ENCODE measurements at regions not wholly inside any gene's neighbourhood (a gene's known extent, or its start where the extent isn't known, plus 50 kb on each side); places are given as distances from the start of the nearest gene placed in this dataset.
"Not testable (repeated sequence)": the region's sequence is repeated elsewhere in the genome, so short reads cannot be mapped to it uniquely, and the experiment has no call there.

DNA sequence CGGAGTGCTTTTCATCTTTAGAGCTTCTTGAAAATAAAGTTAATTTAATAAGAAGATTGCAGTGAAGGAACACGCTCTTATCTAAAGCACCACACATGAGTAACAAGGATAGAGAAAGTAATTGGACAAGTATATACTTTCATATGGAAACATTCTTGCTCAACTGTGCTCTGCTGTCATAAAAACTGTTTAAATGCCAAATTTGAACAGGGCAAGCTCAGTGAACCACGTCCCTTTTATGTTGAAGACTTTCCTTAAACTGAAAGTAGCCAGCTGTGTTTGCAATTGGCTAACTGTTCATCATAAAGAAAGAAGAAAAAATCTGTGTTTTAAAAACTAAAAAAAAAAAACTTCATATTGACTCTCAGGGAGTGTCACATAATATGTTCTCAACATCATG is 1610.7 kb upstream of the C9orf72 start:
- H3K79me2 ChIP-seq (ENCODE audit: insufficient read depth, low read length), result no peaks in the 10 kb centered on the region
- no peak overlapping the region for H3K4me3 ChIP-seq (replicated peaks in 1 of 3; ENCODE audit: insufficient read depth in 1 of 3, low read depth in 2 of 3, low read length in 3 of 3)
- no peak overlapping the region for H2AFZ ChIP-seq (ENCODE audit: low read length)
- no peaks in the 10 kb centered on the region for H3K27me3 ChIP-seq (ENCODE audit: control insufficient read depth in 1 of 2, insufficient read depth in 2 of 2, low read length in 2 of 2)
- ChIA-PET CTCF (ENCODE audit: low intra/inter-chr PET ratio, low total read pairs) (no interaction called here), POLR2A (no interaction called here)
- no peak overlapping the region for H3K27ac ChIP-seq (ENCODE audit: extremely low read length, insufficient read depth, low read length)
- no peak for TF ChIP-seq ZNF12 (CRISPR knock-in tag; IDR thresholded peaks at IDR 0.05)
- TF ChIP-seq PAX8 (CRISPR knock-in tag; IDR thresholded peaks at IDR 0.05; ENCODE audit: borderline replicate concordance), result no peak
- no peak for TF ChIP-seq SNAI1 (CRISPR knock-in tag; IDR thresholded peaks at IDR 0.05; ENCODE audit: borderline replicate concordance)
- no peak for TF ChIP-seq NFRKB (IDR thresholded peaks at IDR 0.05)
- TF ChIP-seq ZKSCAN5 (CRISPR knock-in tag; IDR thresholded peaks at IDR 0.05), result no peak
- TF ChIP-seq SNRNP70 (IDR thresholded peaks at IDR 0.05; ENCODE audit: low read depth, low read length), result no peak
- no peak for TF ChIP-seq ZSCAN9 (CRISPR knock-in tag; IDR thresholded peaks at IDR 0.05; ENCODE audit: borderline replicate concordance)
- no peaks in the 10 kb centered on the region for H4K20me1 ChIP-seq (ENCODE audit: insufficient read depth, low read length)
- in situ Hi-C loops (cut with HindIII; ENCODE audit: extremely low pct_ligation_motif_present, low pct_unique_long_range_greater_than_20kb) (no loop called here), intact Hi-C loops (cut with micrococcal nuclease; ENCODE audit: unreplicated experiment) (no loop called here)
- no peak for DNase-seq (ENCODE audit: low spot score)
- H3K9me3 ChIP-seq (ENCODE audit: low read length), result no peaks in the 10 kb centered on the region
- H3K4me1 ChIP-seq (ENCODE audit: insufficient read depth, low read length), result no peaks in the 10 kb centered on the region
- no peak overlapping the region for H3K9ac ChIP-seq (ENCODE audit: insufficient read depth, low read depth, low read length)
- H3K36me3 ChIP-seq (replicated peaks in 1 of 2; ENCODE audit: control insufficient read depth in 1 of 2, insufficient read depth in 2 of 2, low read length in 2 of 2), result no peaks in the 10 kb centered on the region
- WGBS (ENCODE audit: low lambda C conversion rate), result 3% methylated on average over 3 of the region's 3 CpGs
- H3K4me2 ChIP-seq (ENCODE audit: low read depth, low read length), result no peak overlapping the region
- no peak for ATAC-seq
- FAIRE-seq, result no peak
- BruUV-seq (replicated peaks), result no TSS peak

- POLR2A ChIA-PET; H2AFZ ChIP-seq (ENCODE audit: low read length); H3K27ac ChIP-seq (ENCODE audit: extremely low read length, insufficient read depth, low read length); H3K4me1 ChIP-seq (ENCODE audit: insufficient read depth, low read length); BruUV-seq (replicated peaks); intact Hi-C loops (cut with micrococcal nuclease; ENCODE audit: unreplicated experiment); H3K9ac ChIP-seq (ENCODE audit: insufficient read depth, low read depth, low read length); H3K4me2 ChIP-seq (ENCODE audit: low read depth, low read length); DNase-seq (ENCODE audit: low spot score); ATAC-seq; FAIRE-seq; H3K27me3 ChIP-seq (ENCODE audit: control insufficient read depth in 1 of 2, insufficient read depth in 2 of 2, low read length in 2 of 2); H3K9me3 ChIP-seq (ENCODE audit: low read length); in situ Hi-C loops (cut with HindIII; ENCODE audit: extremely low pct_ligation_motif_present, low pct_unique_long_range_greater_than_20kb); H3K4me3 ChIP-seq (replicated peaks in 1 of 3; ENCODE audit: insufficient read depth in 1 of 3, low read depth in 2 of 3, low read length in 3 of 3); H4K20me1 ChIP-seq (ENCODE audit: insufficient read depth, low read length); H3K79me2 ChIP-seq (ENCODE audit: insufficient read depth, low read length); CTCF ChIA-PET (ENCODE audit: low intra/inter-chr PET ratio, low total read pairs); H3K36me3 ChIP-seq (replicated peaks in 1 of 2; ENCODE audit: control insufficient read depth in 1 of 2, insufficient read depth in 2 of 2, low read length in 2 of 2): not testable (repeated sequence)
- 100% methylated on average over 2 of the region's 34 CpGs for WGBS (ENCODE audit: low lambda C conversion rate)
Observed at GRCh38 chr9:29188771-29189170, 1615.5 kb upstream of the C9orf72 start.

DNA sequence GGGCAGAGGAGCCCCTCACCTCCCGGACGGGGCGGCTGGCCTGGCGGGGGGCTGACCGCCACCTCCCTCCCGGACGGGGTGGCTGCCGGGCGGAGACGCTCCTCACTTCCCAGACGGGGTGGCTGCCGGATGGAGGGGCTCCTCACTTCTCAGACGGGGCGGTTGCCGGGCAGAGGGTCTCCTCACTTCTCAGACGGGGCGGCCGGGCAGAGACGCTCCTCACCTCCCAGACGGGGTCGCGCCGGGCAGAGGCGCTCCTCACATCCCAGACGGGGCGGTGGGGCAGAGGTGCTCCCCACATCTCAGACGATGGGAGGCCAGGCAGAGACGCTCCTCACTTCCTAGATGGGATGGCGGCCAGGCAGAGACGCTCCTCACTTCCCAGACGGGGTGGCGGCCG is 1615.9 kb upstream of the C9orf72 start:
- H3K79me2 ChIP-seq (ENCODE audit: insufficient read depth, low read length); BruUV-seq (replicated peaks); H4K20me1 ChIP-seq (ENCODE audit: insufficient read depth, low read length); H3K4me1 ChIP-seq (ENCODE audit: insufficient read depth, low read length); H3K27ac ChIP-seq (ENCODE audit: extremely low read length, insufficient read depth, low read length); POLR2A ChIA-PET; H3K4me2 ChIP-seq (ENCODE audit: low read depth, low read length); H3K4me3 ChIP-seq (replicated peaks in 1 of 3; ENCODE audit: insufficient read depth in 1 of 3, low read depth in 2 of 3, low read length in 3 of 3); ATAC-seq; H3K36me3 ChIP-seq (replicated peaks in 1 of 2; ENCODE audit: control insufficient read depth in 1 of 2, insufficient read depth in 2 of 2, low read length in 2 of 2); in situ Hi-C loops (cut with HindIII; ENCODE audit: extremely low pct_ligation_motif_present, low pct_unique_long_range_greater_than_20kb); FAIRE-seq; CTCF ChIA-PET (ENCODE audit: low intra/inter-chr PET ratio, low total read pairs); H3K9me3 ChIP-seq (ENCODE audit: low read length); H2AFZ ChIP-seq (ENCODE audit: low read length); intact Hi-C loops (cut with micrococcal nuclease; ENCODE audit: unreplicated experiment); DNase-seq (ENCODE audit: low spot score); H3K9ac ChIP-seq (ENCODE audit: insufficient read depth, low read depth, low read length); H3K27me3 ChIP-seq (ENCODE audit: control insufficient read depth in 1 of 2, insufficient read depth in 2 of 2, low read length in 2 of 2): not testable (repeated sequence)
- WGBS (ENCODE audit: low lambda C conversion rate), result 68% methylated on average over 7 of the region's 33 CpGs
